DND-41 (cell line): ENCODE measurements at regions not wholly inside any gene's neighbourhood (a gene's known extent, or its start where the extent isn't known, plus 50 kb on each side); places are given as distances from the start of the nearest gene placed in this dataset.

Experiments used
- CTCF ChIP-seq: IDR thresholded peaks from 2 replicates; pipeline ENCODE4 v1.5.1; 2012; ENCODE audit warnings: borderline replicate concordance, low read length, moderate library complexity, mild to moderate bottlenecking; ENCODE audit not compliant: poor library complexity, severe bottlenecking; ENCODE audit errors: extremely low read depth
- EZH2 ChIP-seq: IDR thresholded peaks from 3 replicates; pipeline ENCODE4 v1.6.1; 2012; ENCODE audit warnings: borderline replicate concordance, low read depth, mild to moderate bottlenecking, moderate library complexity, low read length, inconsistent platforms; ENCODE audit not compliant: severe bottlenecking

- TF ChIP-seq CTCF (no peak), EZH2 (no peak)
Observed at GRCh38 chr6:122268394-122268793, 131.1 kb upstream of the HSF2 start.
